ENCODE measurements at regions not wholly inside any gene's neighbourhood (a gene's known extent, or its start where the extent isn't known, plus 50 kb on each side); places are given as distances from the start of the nearest gene placed in this dataset.
A peak's percentile ranks its signal among the peaks of the same experiment; 100 is the strongest.

DNA sequence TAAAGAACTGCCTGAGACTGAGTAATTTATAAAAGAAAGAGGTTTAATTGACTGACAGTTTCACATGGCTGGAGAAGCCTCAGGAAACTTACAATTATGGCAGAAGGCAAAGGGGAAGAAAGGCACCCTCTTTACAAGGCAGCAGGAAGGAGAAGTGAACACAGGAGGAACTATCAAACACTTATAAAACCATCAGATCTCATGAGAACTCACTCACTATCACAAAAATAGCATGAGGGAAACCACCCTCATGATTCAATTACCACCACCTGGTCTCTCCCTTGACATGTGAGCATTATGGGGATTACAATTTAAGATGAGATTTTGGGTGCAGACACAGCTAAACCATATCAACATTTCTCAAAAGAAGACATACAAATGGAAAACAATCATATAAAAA, 266.3 kb downstream of the EPM2A start:
- DNase-seq = no peak

DNA sequence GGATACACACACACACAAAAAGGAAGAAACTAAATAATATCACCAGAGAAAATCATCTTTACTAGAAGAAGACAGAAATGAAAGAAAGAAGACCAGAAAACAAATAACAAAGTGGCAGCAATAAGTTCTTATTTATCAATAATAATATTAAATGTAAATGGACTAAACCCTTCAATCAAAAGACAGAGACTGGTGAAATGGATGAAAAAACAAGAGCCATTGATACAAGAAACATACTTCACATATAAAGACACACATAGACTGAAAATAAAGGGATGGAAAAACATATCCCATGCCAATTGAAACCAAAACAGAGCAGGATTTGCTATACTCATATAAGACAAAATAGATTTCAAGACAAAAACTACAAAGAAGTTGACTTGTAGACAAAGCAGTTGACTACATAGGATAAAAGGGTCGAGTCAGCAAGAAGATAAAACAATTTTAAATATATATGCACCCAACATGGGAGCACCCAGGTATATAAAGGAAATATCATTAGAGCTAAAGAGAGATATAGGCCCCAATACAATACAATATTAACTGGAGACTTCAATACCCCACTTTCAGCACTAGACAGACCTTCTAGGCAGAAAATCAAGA, 259.4 kb downstream of the EPM2A start:
- DNase-seq = no peak

GRCh38 chr6:145480024-145480423, 255.3 kb downstream of the EPM2A start:
- no peak for DNase-seq

DNA sequence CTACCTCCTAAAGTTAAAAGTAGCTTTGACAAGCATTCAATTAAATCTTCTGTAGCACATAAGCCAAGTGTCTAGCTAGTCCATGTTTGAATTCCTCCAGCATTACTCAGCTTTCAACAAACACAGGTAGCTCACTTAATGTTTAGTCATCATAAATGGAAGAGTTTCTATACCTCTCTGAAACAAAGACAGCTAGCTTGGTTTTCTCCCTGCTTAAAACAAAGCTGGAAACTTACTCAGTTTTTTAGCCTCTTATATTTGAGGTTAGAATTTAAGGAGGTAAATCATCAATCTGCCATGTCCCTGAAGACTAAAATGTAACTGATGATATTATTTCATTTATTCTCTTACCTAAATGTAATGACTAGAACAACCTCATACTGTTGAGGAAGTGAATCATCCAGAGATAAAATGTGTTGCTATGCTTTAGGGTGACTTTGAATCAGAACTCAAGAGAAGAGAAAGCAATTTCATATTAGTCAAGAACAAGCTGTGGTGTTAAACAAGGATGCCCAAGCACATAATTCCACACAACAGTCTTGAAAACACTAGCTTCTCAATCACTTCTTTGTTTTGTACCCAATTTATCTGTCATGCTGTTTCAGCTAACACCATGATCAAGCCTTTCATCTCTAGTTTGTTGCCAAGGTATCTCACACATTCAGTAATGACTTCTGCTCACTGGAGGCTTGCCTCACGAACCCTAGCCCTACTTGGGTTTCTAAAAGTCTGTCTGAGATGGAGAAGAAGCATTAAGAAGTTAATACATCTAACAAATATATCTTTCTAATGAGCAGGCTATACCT, 251.9 kb downstream of the EPM2A start:
- peak; percentile 27 for DNase-seq

DNA sequence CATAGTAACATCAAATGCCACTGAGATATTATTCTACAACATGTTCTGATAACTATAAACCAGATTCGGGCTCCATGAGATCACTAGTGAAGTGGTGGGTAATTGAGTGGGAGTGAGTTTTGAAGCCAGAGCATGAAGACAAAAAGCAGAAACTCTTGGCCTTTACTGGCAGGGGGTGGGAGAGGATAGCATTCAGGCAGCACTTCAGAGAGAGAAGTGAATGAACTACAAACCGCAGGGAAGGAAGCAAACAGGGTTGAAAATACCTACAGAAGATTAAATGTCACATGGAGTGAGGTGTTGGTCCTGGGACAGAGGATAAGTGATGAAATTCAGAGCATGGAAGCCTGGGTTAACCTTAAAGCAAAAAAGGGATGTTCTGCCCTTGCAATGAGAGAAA, 250.0 kb downstream of the EPM2A start:
- DNase-seq = no peak

- DNase-seq = no peak
Observed at GRCh38 chr6:145486306-145486705, 249.0 kb downstream of the EPM2A start.

- no peak for DNase-seq
Observed at GRCh38 chr6:145489583-145489982, 245.7 kb downstream of the EPM2A start.

GRCh38 chr6:145490068-145490467, 245.3 kb downstream of the EPM2A start:
- no peak for DNase-seq

GRCh38 chr6:145491126-145491525, 244.2 kb downstream of the EPM2A start:
- DNase-seq = no peak

- peak; percentile 48 for DNase-seq
Observed at GRCh38 chr6:145497006-145497405, 238.3 kb downstream of the EPM2A start.

- DNase-seq = no peak
Observed at GRCh38 chr6:145498425-145498824, 236.9 kb downstream of the EPM2A start.

DNA sequence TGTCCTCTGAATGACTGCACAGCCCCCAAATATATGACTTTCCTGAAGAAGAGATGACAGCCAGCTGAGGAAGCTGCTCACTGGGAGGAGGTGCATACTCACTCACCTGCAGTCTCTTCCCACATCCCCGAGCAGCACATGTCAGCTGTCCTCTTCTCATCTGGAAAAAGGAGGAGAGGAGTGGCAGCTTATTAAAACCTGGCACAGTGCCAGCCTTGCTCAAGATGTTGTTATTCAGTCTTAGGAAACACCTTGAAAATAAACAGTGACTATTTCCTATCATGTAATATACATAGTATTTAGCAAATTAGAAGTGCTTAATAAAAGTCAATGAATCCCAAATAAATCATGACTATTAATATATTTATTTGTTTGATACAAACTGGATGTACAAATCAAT, 232.9 kb downstream of the EPM2A start:
- no peak for DNase-seq

DNA sequence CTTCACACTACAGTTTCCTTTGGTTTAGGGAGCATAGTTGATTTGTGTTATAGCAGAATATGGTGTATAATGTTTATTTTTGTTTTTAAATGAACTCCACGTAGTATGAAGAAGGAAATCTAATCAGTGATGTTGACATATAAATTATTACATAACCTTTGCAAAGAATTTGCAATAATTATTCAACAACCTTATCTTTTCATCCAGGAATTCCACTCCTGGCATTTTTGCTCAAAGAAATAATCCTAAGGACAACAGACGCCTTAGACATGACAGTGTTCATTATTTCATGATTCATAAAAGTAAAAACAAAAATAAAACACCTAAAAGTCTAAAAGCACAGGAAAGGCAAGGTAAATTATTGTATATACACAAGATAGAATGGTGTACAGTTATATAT, 229.2 kb downstream of the EPM2A start:
- no peak for DNase-seq

GRCh38 chr6:145506565-145506964, 228.8 kb downstream of the EPM2A start:
- DNase-seq = no peak

- DNase-seq = no peak
Observed at GRCh38 chr6:145507239-145507638, 228.1 kb downstream of the EPM2A start.

DNA sequence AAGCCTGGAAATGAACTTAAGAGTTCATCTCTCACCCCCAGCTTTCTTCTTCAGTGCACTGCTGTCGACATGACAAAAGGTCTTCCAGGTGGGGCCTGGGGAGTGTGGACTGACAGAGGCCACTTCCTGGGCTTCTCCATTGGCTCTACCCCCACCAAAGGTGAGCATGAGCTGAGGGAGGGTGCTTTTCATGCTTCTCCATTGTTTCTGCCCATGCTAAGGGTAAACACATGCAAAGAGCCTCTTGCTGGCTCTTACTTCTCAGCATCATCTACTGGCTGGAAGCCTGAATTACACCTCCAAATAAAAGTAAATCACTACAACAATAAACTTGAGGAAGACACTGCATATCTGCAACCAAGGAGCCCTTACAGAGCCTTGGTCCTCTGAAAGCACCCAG, 227.2 kb downstream of the EPM2A start:
- DNase-seq = no peak

- no peak for DNase-seq
Observed at GRCh38 chr6:145517492-145517891, 217.8 kb downstream of the EPM2A start.

DNA sequence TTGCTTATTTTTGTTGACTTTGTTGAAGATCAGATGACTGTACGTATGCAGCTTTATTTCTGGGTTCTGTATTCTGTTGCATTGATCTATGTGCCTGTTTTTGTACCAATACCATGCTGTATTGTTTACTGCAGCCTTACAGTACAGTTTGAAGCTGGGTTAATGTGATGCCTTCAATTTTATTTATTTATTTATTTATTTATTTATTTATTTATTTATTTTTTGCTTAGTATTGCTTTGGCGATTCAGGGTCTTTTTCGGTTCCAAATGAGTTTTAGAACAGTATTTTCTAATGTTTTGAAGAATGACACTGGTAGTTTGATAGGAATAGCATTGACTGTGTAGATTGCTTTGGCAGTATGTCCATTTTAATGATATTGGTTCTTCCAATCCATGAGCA, 210.3 kb downstream of the EPM2A start:
- DNase-seq = no peak

DNA sequence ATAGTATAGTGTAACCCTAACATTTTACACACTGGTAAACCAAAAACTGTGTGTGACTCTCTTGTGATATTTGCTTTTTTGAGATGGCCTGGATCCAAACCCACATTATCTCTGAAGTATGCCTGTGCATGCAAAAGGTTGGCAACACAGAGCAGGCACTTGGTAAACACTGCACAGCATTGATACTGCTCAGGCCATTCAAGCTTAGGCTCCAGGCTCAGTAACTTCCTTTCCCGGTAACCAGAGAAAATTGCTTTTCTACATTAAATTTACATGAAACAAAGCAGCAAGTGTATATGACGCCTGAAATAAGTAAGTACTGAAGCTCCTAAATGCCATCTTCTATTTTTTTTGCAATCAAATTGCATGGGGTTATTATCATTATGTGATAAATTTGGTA, 205.7 kb downstream of the EPM2A start:
- DNase-seq = no peak

GRCh38 chr6:145530454-145530853, 204.9 kb downstream of the EPM2A start:
- DNase-seq = no peak

DNA sequence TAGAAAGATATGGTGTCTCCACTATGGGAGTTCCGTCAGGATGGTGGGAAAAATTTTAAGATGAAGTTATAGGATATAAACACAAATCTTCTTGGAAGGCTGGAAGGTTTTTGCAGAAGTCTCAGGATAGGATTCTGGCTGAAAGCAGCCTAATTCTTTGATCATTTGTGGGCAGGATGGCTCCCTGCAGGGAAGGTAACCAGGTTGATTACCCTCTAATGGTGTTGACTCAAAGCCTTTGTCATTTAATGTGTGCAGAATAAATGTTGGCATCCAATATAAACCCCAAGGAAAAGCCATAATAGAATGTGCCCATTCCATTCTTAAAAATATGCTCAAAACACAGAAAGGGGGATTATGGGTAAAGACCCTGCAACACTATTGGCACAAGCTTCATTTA, 204.3 kb downstream of the EPM2A start:
- no peak for DNase-seq

GRCh38 chr6:145531822-145532221, 203.5 kb downstream of the EPM2A start:
- no peak for DNase-seq

- DNase-seq = no peak
Observed at GRCh38 chr6:145532361-145532760, 203.0 kb downstream of the EPM2A start.

GRCh38 chr6:145534989-145535388, 200.3 kb downstream of the EPM2A start:
- no peak for DNase-seq

DNA sequence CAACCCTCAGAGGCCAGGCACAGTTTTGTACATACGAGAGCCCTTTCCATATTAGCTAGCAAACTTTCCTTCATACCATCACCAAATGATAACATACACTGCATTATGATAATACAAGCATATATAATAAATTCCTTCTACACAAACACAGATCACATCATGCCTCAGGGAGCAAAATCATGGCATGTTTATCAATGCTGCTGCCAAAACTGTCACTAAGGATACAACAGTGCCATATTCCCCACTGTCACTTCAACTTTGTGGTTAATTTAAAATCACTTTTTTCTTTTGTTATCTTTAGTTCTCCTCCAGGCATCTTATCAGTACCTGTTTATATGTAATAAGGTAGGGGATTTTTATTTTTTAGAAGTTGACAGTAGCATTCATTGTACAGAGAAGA, 196.3 kb downstream of the EPM2A start:
- no peak for DNase-seq

All from EL (cell line).